ENCODE measurements at regions not wholly inside any gene's neighbourhood (a gene's known extent, or its start where the extent isn't known, plus 50 kb on each side); places are given as distances from the start of the nearest gene placed in this dataset.

DNA sequence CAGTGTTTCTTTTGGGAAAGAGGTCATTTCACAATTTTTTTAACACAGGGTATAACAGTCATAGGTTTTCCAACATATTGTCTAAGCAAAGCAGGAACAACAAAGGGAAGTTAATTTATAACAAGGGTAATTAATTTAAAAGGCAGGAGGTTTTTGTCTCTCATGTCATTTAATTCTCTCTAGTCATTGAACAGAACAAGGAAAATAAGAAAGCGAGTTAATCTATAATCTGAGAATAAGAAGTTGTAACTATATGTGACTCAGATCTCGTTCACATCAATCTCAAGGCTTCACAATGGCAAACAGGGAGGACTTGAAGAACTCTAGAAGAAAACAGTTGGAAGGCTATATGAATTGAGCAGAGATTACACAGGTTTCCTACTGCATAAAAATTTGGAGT, 579.8 kb upstream of the CCDC54 start:
- no peak overlapping the region for H3K4me3 ChIP-seq (ENCODE audit: insufficient read length, low read depth)
- H3K36me3 ChIP-seq (ENCODE audit: insufficient read depth, insufficient read length, low read length) = no peaks in the 10 kb centered on the region
- no peak for DNase-seq (ENCODE audit: low read depth, low spot score)
- no peak overlapping the region for H3K9ac ChIP-seq (ENCODE audit: insufficient read length, low read depth)
- H3K27me3 ChIP-seq (ENCODE audit: insufficient read depth, insufficient read length) = no peaks in the 10 kb centered on the region
- no peaks in the 10 kb centered on the region for H3K4me1 ChIP-seq (ENCODE audit: insufficient read depth, insufficient read length)
- H3K9me3 ChIP-seq (ENCODE audit: insufficient read depth, low read length) = no peaks in the 10 kb centered on the region; the same call in 1 of the 2 replicates
- TF ChIP-seq YY1 (IDR thresholded peaks at IDR 0.05; ENCODE audit: insufficient read depth, insufficient read length) (no peak), SUZ12 (IDR thresholded peaks at IDR 0.05; ENCODE audit: extremely low read depth, insufficient read depth, insufficient read length) (no peak), ZNF274 (IDR thresholded peaks at IDR 0.05; ENCODE audit: low read depth, low read length) (no peak)

GRCh38 chr3:106805625-106806024, 571.6 kb upstream of the CCDC54 start:
- no peaks in the 10 kb centered on the region for H3K9me3 ChIP-seq (ENCODE audit: insufficient read depth, low read length)
- no peak for DNase-seq (ENCODE audit: low read depth, low spot score)
- H3K4me1 ChIP-seq (ENCODE audit: insufficient read depth, insufficient read length) = no peaks in the 10 kb centered on the region
- no peak overlapping the region for H3K9ac ChIP-seq (ENCODE audit: insufficient read length, low read depth)
- H3K4me3 ChIP-seq (ENCODE audit: insufficient read length, low read depth) = no peak overlapping the region
- no peaks in the 10 kb centered on the region for H3K27me3 ChIP-seq (ENCODE audit: insufficient read depth, insufficient read length)
- TF ChIP-seq YY1 (IDR thresholded peaks at IDR 0.05; ENCODE audit: insufficient read depth, insufficient read length) (no peak), ZNF274 (IDR thresholded peaks at IDR 0.05; ENCODE audit: low read depth, low read length) (no peak), SUZ12 (IDR thresholded peaks at IDR 0.05; ENCODE audit: extremely low read depth, insufficient read depth, insufficient read length) (no peak)
- no peaks in the 10 kb centered on the region for H3K36me3 ChIP-seq (ENCODE audit: insufficient read depth, insufficient read length, low read length)

DNA sequence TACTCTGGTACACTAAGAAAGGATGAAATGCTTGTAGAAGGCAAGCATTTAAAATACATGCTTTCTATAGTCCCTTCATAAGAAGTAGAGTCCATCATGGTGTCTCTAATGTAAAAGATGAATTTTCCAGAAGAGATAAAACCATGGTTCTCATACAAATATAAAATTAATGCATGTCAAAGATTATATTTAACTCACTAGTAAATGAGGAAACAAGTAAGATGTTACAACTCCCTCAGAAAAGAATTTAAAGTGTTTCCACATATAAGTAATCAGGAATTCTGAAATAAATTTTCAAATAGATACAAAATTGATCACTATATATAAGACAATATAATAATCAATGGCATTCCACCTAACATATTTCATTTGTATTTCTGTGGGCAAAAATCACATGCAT, 570.3 kb upstream of the CCDC54 start:
- no peak for DNase-seq (ENCODE audit: low read depth, low spot score)
- TF ChIP-seq YY1 (IDR thresholded peaks at IDR 0.05; ENCODE audit: insufficient read depth, insufficient read length) (no peak), ZNF274 (IDR thresholded peaks at IDR 0.05; ENCODE audit: low read depth, low read length) (no peak), SUZ12 (IDR thresholded peaks at IDR 0.05; ENCODE audit: extremely low read depth, insufficient read depth, insufficient read length) (no peak)

DNA sequence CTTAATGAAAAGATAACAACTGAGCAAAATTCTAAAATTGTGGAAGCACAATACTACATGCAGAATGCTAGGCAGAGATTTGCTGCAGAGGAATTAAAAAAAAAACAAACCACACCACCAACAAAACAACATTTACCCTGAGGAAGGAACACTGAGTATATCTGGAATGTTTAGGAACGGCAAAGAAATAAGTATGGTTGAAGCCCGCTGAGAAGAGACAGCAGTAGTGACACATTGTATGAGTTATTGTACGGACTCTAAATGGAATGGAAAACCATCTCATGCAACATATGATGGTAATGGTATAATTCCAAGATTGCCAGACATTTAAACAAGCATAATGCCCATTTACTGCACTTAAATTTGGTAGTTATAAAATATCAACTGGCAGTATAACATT, 568.2 kb upstream of the CCDC54 start:
- TF ChIP-seq SUZ12 (IDR thresholded peaks at IDR 0.05; ENCODE audit: extremely low read depth, insufficient read depth, insufficient read length) (no peak), YY1 (IDR thresholded peaks at IDR 0.05; ENCODE audit: insufficient read depth, insufficient read length) (no peak), ZNF274 (IDR thresholded peaks at IDR 0.05; ENCODE audit: low read depth, low read length) (no peak)
- Histone ChIP-seq H3K4me3 (ENCODE audit: insufficient read length, low read depth) (no peak overlapping the region), H3K4me1 (ENCODE audit: insufficient read depth, insufficient read length) (no peaks in the 10 kb centered on the region), H3K9ac (ENCODE audit: insufficient read length, low read depth) (no peak overlapping the region), H3K27me3 (ENCODE audit: insufficient read depth, insufficient read length) (no peaks in the 10 kb centered on the region), H3K36me3 (ENCODE audit: insufficient read depth, insufficient read length, low read length) (no peaks in the 10 kb centered on the region), H3K9me3 (ENCODE audit: insufficient read depth, low read length) (no peaks in the 10 kb centered on the region)
- DNase-seq (ENCODE audit: low read depth, low spot score) = no peak

More for the DNA sequence above, 570.3 kb upstream of the CCDC54 start:
- Histone ChIP-seq H3K9ac (ENCODE audit: insufficient read length, low read depth) (no peak overlapping the region), H3K4me1 (ENCODE audit: insufficient read depth, insufficient read length) (no peaks in the 10 kb centered on the region), H3K9me3 (ENCODE audit: insufficient read depth, low read length) (no peaks in the 10 kb centered on the region), H3K4me3 (ENCODE audit: insufficient read length, low read depth) (no peak overlapping the region), H3K36me3 (ENCODE audit: insufficient read depth, insufficient read length, low read length) (no peaks in the 10 kb centered on the region), H3K27me3 (ENCODE audit: insufficient read depth, insufficient read length) (no peaks in the 10 kb centered on the region)

DNA sequence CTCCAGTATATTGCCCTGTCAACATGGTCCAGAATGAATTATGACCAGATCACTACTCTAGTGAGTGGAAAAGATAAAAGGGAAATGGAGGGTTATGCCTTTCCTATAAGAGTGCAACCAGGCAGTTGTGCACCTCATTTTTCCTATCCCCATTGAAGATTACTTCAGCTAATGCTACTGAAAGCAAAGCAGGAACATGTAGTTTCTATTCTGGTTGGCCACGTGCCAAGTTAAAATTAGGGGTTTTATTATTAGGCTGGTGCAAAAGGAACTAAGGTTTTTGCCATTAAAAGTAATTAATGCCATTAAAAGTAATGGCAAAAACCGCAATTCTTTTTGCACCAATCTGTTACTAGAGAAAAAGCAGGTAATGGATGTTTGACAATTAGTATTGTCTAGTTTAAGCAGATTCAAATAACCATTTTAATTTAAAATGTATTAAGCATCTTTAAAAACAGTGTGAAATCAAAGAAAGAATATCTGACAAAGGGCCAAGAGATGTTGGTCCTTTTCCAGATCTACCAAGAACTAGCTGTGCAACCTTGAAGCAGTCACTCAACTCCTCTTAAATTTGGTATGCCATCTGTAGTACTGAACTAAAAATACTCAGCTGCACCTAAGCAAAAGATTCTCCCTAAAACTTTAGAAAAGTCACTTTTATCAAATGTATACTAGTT, 567.5 kb upstream of the CCDC54 start:
- no peak for DNase-seq (ENCODE audit: low read depth, low spot score)
- no peaks in the 10 kb centered on the region for H3K27me3 ChIP-seq (ENCODE audit: insufficient read depth, insufficient read length)
- H3K4me3 ChIP-seq (ENCODE audit: insufficient read length, low read depth) = no peak overlapping the region
- no peaks in the 10 kb centered on the region for H3K36me3 ChIP-seq (ENCODE audit: insufficient read depth, insufficient read length, low read length)
- H3K9me3 ChIP-seq (ENCODE audit: insufficient read depth, low read length) = no peaks in the 10 kb centered on the region
- H3K4me1 ChIP-seq (ENCODE audit: insufficient read depth, insufficient read length) = no peaks in the 10 kb centered on the region
- no peak overlapping the region for H3K9ac ChIP-seq (ENCODE audit: insufficient read length, low read depth)
- TF ChIP-seq YY1 (IDR thresholded peaks at IDR 0.05; ENCODE audit: insufficient read depth, insufficient read length) (no peak), SUZ12 (IDR thresholded peaks at IDR 0.05; ENCODE audit: extremely low read depth, insufficient read depth, insufficient read length) (no peak), ZNF274 (IDR thresholded peaks at IDR 0.05; ENCODE audit: low read depth, low read length) (no peak)

GRCh38 chr3:106810300-106810875, 566.9 kb upstream of the CCDC54 start:
- Histone ChIP-seq H3K4me1 (ENCODE audit: insufficient read depth, insufficient read length) (no peaks in the 10 kb centered on the region), H3K9ac (ENCODE audit: insufficient read length, low read depth) (no peak overlapping the region), H3K9me3 (ENCODE audit: insufficient read depth, low read length) (no peaks in the 10 kb centered on the region), H3K27me3 (ENCODE audit: insufficient read depth, insufficient read length) (no peaks in the 10 kb centered on the region), H3K4me3 (ENCODE audit: insufficient read length, low read depth) (no peak overlapping the region), H3K36me3 (ENCODE audit: insufficient read depth, insufficient read length, low read length) (no peaks in the 10 kb centered on the region)
- DNase-seq (ENCODE audit: low read depth, low spot score) = no peak
- TF ChIP-seq YY1 (IDR thresholded peaks at IDR 0.05; ENCODE audit: insufficient read depth, insufficient read length) = no peak
- TF ChIP-seq ZNF274 (IDR thresholded peaks at IDR 0.05; ENCODE audit: low read depth, low read length) = no peak
- no peak for TF ChIP-seq SUZ12 (IDR thresholded peaks at IDR 0.05; ENCODE audit: extremely low read depth, insufficient read depth, insufficient read length)

- H3K9ac ChIP-seq (ENCODE audit: insufficient read length, low read depth) = no peak overlapping the region
- DNase-seq (ENCODE audit: low read depth, low spot score) = no peak
- no peaks in the 10 kb centered on the region for H3K27me3 ChIP-seq (ENCODE audit: insufficient read depth, insufficient read length)
- no peaks in the 10 kb centered on the region for H3K9me3 ChIP-seq (ENCODE audit: insufficient read depth, low read length)
- no peaks in the 10 kb centered on the region for H3K4me1 ChIP-seq (ENCODE audit: insufficient read depth, insufficient read length)
- H3K36me3 ChIP-seq (ENCODE audit: insufficient read depth, insufficient read length, low read length) = no peaks in the 10 kb centered on the region
- TF ChIP-seq ZNF274 (IDR thresholded peaks at IDR 0.05; ENCODE audit: low read depth, low read length) = no peak
- no peak for TF ChIP-seq SUZ12 (IDR thresholded peaks at IDR 0.05; ENCODE audit: extremely low read depth, insufficient read depth, insufficient read length)
- no peak for TF ChIP-seq YY1 (IDR thresholded peaks at IDR 0.05; ENCODE audit: insufficient read depth, insufficient read length)
- H3K4me3 ChIP-seq (ENCODE audit: insufficient read length, low read depth) = no peak overlapping the region
Measured at GRCh38 chr3:106811376-106811775, 565.9 kb upstream of the CCDC54 start.
